ENCODE measurements at regions not wholly inside any gene's neighbourhood (a gene's known extent, or its start where the extent isn't known, plus 50 kb on each side); places are given as distances from the start of the nearest gene placed in this dataset.

DNA sequence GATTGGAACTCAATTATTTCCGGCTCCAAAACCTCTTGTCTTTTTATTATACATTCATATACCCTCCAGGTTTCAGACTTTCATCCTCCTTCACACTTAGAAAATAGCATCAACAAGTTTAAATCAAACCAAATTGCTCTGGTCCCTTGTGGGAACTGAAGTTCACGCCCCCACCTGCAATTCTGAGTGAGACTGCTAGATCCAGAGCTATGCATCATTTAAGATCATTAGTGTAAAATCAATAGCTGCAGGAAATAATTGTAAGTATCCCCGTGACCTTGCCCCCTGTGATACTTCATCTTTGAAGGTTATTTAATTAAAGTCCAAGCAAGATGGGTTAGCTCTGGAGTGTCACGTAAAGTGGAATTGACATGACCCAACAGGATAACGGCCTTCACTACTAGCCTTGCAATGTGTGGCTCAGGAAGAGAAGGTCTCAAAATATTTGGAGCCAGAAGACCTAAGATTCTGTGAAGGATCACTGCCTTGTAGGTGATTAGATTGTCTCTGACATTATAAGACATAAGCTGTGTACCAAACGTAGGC lies 742.2 kb upstream of the LRRC4C start:
- Histone ChIP-seq H3K27ac (ENCODE audit: poor library complexity, severe bottlenecking) (no peak overlapping the region), H3K36me3 (ENCODE audit: low read depth) (no peaks in the 10 kb centered on the region), H3K4me3 (ENCODE audit: severe bottlenecking) (no peak overlapping the region), H3K4me1 (ENCODE audit: insufficient read depth, poor library complexity, severe bottlenecking) (no peaks in the 10 kb centered on the region), H3K27me3 (ENCODE audit: insufficient read depth, poor library complexity, severe bottlenecking) (no peaks in the 10 kb centered on the region), H3K9me3 (ENCODE audit: severe bottlenecking) (no peaks in the 10 kb centered on the region)
- DNase-seq (ENCODE audit: low spot score) (no peak), ATAC-seq (ENCODE audit: low read depth) (no peak)
- TF ChIP-seq, protein P1, sequence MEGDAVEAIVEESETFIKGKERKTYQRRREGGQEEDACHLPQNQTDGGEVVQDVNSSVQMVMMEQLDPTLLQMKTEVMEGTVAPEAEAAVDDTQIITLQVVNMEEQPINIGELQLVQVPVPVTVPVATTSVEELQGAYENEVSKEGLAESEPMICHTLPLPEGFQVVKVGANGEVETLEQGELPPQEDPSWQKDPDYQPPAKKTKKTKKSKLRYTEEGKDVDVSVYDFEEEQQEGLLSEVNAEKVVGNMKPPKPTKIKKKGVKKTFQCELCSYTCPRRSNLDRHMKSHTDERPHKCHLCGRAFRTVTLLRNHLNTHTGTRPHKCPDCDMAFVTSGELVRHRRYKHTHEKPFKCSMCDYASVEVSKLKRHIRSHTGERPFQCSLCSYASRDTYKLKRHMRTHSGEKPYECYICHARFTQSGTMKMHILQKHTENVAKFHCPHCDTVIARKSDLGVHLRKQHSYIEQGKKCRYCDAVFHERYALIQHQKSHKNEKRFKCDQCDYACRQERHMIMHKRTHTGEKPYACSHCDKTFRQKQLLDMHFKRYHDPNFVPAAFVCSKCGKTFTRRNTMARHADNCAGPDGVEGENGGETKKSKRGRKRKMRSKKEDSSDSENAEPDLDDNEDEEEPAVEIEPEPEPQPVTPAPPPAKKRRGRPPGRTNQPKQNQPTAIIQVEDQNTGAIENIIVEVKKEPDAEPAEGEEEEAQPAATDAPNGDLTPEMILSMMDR (IDR thresholded peaks at IDR 0.05; ENCODE audit: poor library complexity, severe bottlenecking) = no peak

- ATAC-seq (ENCODE audit: low read depth) (no peak), DNase-seq (ENCODE audit: low spot score) (no peak)
- Histone ChIP-seq H3K27me3 (ENCODE audit: insufficient read depth, poor library complexity, severe bottlenecking) (no peaks in the 10 kb centered on the region), H3K27ac (ENCODE audit: poor library complexity, severe bottlenecking) (no peak overlapping the region), H3K9me3 (ENCODE audit: severe bottlenecking) (no peaks in the 10 kb centered on the region), H3K4me3 (ENCODE audit: severe bottlenecking) (no peak overlapping the region), H3K4me1 (ENCODE audit: insufficient read depth, poor library complexity, severe bottlenecking) (no peaks in the 10 kb centered on the region), H3K36me3 (ENCODE audit: low read depth) (no peaks in the 10 kb centered on the region)
- TF ChIP-seq, protein P1 (IDR thresholded peaks at IDR 0.05; ENCODE audit: poor library complexity, severe bottlenecking) = no peak
Observed at GRCh38 chr11:42205518-42205917, 746.1 kb upstream of the LRRC4C start.

DNA sequence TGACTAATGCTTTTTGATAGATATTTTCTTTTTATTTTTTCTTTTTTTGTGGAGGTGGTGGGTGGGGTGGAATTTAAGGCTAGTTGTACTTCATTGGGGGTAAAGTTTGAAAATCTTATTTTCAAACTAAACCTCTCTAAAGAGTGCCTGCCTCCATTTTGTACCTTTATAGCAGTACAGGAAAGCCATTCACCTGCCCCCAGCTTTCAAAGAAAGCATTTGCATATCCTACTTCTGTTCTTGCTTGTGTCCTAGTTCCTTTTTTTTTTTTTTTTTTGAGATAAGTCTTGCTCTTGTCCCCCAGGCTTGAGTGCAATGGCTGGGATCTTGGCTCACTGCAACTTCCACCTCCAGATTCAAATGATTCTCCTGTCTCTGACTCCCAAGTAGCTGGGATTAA lies 766.2 kb upstream of the LRRC4C start:
- ATAC-seq (ENCODE audit: low read depth) (no peak), DNase-seq (ENCODE audit: low spot score) (no peak)
- no peak overlapping the region for H3K27ac ChIP-seq (ENCODE audit: poor library complexity, severe bottlenecking)
- no peaks in the 10 kb centered on the region for H3K9me3 ChIP-seq (ENCODE audit: severe bottlenecking)
- H3K36me3 ChIP-seq (ENCODE audit: low read depth) = no peaks in the 10 kb centered on the region
- H3K4me1 ChIP-seq (ENCODE audit: insufficient read depth, poor library complexity, severe bottlenecking) = no peaks in the 10 kb centered on the region
- H3K27me3 ChIP-seq (ENCODE audit: insufficient read depth, poor library complexity, severe bottlenecking) = no peaks in the 10 kb centered on the region
- TF ChIP-seq, protein P1 (IDR thresholded peaks at IDR 0.05; ENCODE audit: poor library complexity, severe bottlenecking) = no peak
- H3K4me3 ChIP-seq (ENCODE audit: severe bottlenecking) = no peak overlapping the region

DNA sequence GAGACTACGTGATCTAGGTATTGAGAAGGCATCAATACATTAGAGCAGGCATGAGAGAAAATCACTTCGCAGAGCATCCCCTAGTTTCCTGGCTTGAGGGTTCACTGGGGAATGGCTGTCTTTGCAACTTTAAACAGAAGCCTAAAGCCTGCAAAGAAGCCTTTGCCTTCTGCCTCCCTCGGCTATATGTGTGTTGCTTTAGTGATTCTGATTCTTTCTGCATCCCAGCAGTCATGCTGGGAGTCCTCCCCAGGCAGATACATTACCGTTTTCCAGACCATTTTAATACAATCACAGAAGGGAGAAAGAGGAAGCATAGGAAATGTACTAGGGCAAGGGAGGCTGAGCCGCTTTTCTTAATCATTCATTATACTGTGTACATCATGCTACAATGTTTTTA lies 773.2 kb upstream of the LRRC4C start:
- Histone ChIP-seq H3K27me3 (ENCODE audit: insufficient read depth, poor library complexity, severe bottlenecking) (no peaks in the 10 kb centered on the region), H3K9me3 (ENCODE audit: severe bottlenecking) (no peaks in the 10 kb centered on the region), H3K27ac (ENCODE audit: poor library complexity, severe bottlenecking) (no peak overlapping the region), H3K36me3 (ENCODE audit: low read depth) (no peaks in the 10 kb centered on the region), H3K4me3 (ENCODE audit: severe bottlenecking) (no peak overlapping the region), H3K4me1 (ENCODE audit: insufficient read depth, poor library complexity, severe bottlenecking) (no peaks in the 10 kb centered on the region)
- no peak for DNase-seq (ENCODE audit: low spot score)
- ATAC-seq (ENCODE audit: low read depth) = no peak
- TF ChIP-seq, protein P1 (IDR thresholded peaks at IDR 0.05; ENCODE audit: poor library complexity, severe bottlenecking) = no peak

- no peak for ATAC-seq (ENCODE audit: low read depth)
- no peak for DNase-seq (ENCODE audit: low spot score)
- Histone ChIP-seq H3K27ac (ENCODE audit: poor library complexity, severe bottlenecking) (no peak overlapping the region), H3K9me3 (ENCODE audit: severe bottlenecking) (no peaks in the 10 kb centered on the region), H3K4me1 (ENCODE audit: insufficient read depth, poor library complexity, severe bottlenecking) (no peaks in the 10 kb centered on the region), H3K27me3 (ENCODE audit: insufficient read depth, poor library complexity, severe bottlenecking) (no peaks in the 10 kb centered on the region), H3K4me3 (ENCODE audit: severe bottlenecking) (no peak overlapping the region), H3K36me3 (ENCODE audit: low read depth) (no peaks in the 10 kb centered on the region)
- TF ChIP-seq, protein P1 (IDR thresholded peaks at IDR 0.05; ENCODE audit: poor library complexity, severe bottlenecking) = no peak
Observed at GRCh38 chr11:42234451-42234951, 775.0 kb upstream of the LRRC4C start.
